K562 (cell line): ENCODE measurements at regions not wholly inside any gene's neighbourhood (a gene's known extent, or its start where the extent isn't known, plus 50 kb on each side); places are given as distances from the start of the nearest gene placed in this dataset.

Experiments
- ATAC-seq: fragments of 200-7000 bp; cut with Tn5 transposase; 3 replicates; pipeline ENCODE4 v1.9.1; 2020; ENCODE audit warnings: moderate library complexity
- BruUV-seq: library from RNA; stranded (reverse); fragments of 400-500 nt; replicated peaks from 2 replicates; lab custom pipeline; 2021; lab: Mats Ljungman, UMichigan
- CTCF ChIA-PET: fragments of 300-600 bp; formaldehyde crosslinking; extraction: SDS; loops from one replicate; lab custom pipeline; 2021; ENCODE audit warnings: low intra/inter-chr PET ratio; lab: Yijun Ruan, JAX
- POLR2A ChIA-PET: fragments of 300-600, 350-650 bp; sonication (Branson Sonifier 250); formaldehyde crosslinking; extraction: SDS; loops from one replicate; lab custom pipeline; 2021; ENCODE audit warnings: antibody characterized with exemption, inconsistent platforms; lab: Yijun Ruan, JAX
- DNase-seq, 4 experiments: peaks; one replicate each; pipeline versions ENCODE4 v3.0.0 to v3.0.0-alpha.2; 2011 to 2018; ENCODE audit warnings: low spot score in 3 of 4, mixed read lengths in 3 of 4; ENCODE audit errors: extremely low read depth in 1 of 4
- FAIRE-seq: peaks from 2 replicates; lab custom pipeline; 2011; peaks lifted over from hg19 to GRCh38; lab: Jason Lieb, UNC
- H2AFZ ChIP-seq: 2 replicates; pipeline ENCODE4 v1.6.0; 2011; ENCODE audit warnings: low read depth, low read length, control low read depth, inconsistent platforms
- H3K27ac ChIP-seq: fragments of 200-600 bp; 3 replicates; pipeline ENCODE4 v1.8.0; 2011; ENCODE audit warnings: low read depth, mild to moderate bottlenecking, control low read depth, inconsistent platforms, low read length, moderate library complexity, mixed read lengths; ENCODE audit errors: extremely low read depth
- H3K27me3 ChIP-seq, 2 experiments: fragments of 300-600 bp in 1 of 2; 2 replicates in 1 of 2; 3 replicates in 1 of 2; pipeline versions ENCODE4 v1.6.0 to v1.8.0; 2011; ENCODE audit warnings: inconsistent platforms in 2 of 2, low read length in 2 of 2, mild to moderate bottlenecking in 1 of 2, mixed read lengths in 1 of 2, moderate library complexity in 1 of 2; ENCODE audit not compliant: control insufficient read depth in 2 of 2, insufficient read depth in 2 of 2
- H3K36me3 ChIP-seq: fragments of 300-600 bp; 3 replicates; pipeline ENCODE4 v1.8.0; 2011; ENCODE audit warnings: mild to moderate bottlenecking, low read length, inconsistent platforms; ENCODE audit not compliant: control insufficient read depth, insufficient read depth
- H3K4me1 ChIP-seq, 2 experiments: fragments of 200-600 bp in 1 of 2; replicated peaks in 1 of 2; 2 replicates in 1 of 2; 3 replicates in 1 of 2; pipeline versions ENCODE4 v1.5.1 to v1.8.0; 2011; ENCODE audit warnings: inconsistent platforms in 2 of 2, low read length in 2 of 2, mild to moderate bottlenecking in 1 of 2, mixed read lengths in 1 of 2, moderate library complexity in 1 of 2; ENCODE audit not compliant: control insufficient read depth in 2 of 2, insufficient read depth in 2 of 2
- H3K4me2 ChIP-seq: 2 replicates; pipeline ENCODE4 v1.6.1; 2011; ENCODE audit warnings: low read length, control low read depth, inconsistent platforms, mixed read lengths; ENCODE audit not compliant: insufficient read depth
- H3K4me3 ChIP-seq: fragments of 200-600 bp; sonication (generic), shearing (Covaris generic); 2 replicates; pipeline ENCODE4 v1.5.1; 2016; ENCODE audit warnings: control low read depth, inconsistent platforms
- H3K79me2 ChIP-seq: fragments of 200-600 bp; 3 replicates; pipeline ENCODE4 v1.8.0; 2011; ENCODE audit warnings: low read length, inconsistent platforms; ENCODE audit not compliant: control insufficient read depth, insufficient read depth
- H3K9ac ChIP-seq, 2 experiments: 2 replicates each; pipeline versions ENCODE4 v1.6.0 to v1.6.1; 2011; ENCODE audit warnings: low read depth in 2 of 2, low read length in 2 of 2, control low read depth in 1 of 2, inconsistent platforms in 1 of 2, mild to moderate bottlenecking in 1 of 2, mixed read lengths in 1 of 2; ENCODE audit not compliant: insufficient read depth in 1 of 2
- H3K9me1 ChIP-seq: one replicate; pipeline ENCODE4 v1.6.0; 2011; ENCODE audit warnings: inconsistent platforms, mild to moderate bottlenecking, low read length, moderate library complexity; ENCODE audit not compliant: control insufficient read depth, insufficient read depth
- H3K9me3 ChIP-seq: replicated peaks from 2 replicates; pipeline ENCODE4 v1.5.1; 2011; ENCODE audit warnings: low read depth, low read length, inconsistent platforms; ENCODE audit not compliant: control insufficient read depth, insufficient read depth
- H4K20me1 ChIP-seq: replicated peaks from 2 replicates; pipeline ENCODE4 v1.6.1; 2011; ENCODE audit warnings: low read length, inconsistent platforms, mixed read lengths; ENCODE audit not compliant: control insufficient read depth, insufficient read depth
- BRF2 ChIP-seq: IDR thresholded peaks from 3 replicates; pipeline ENCODE4 v1.6.1; 2011; ENCODE audit warnings: borderline replicate concordance, mild to moderate bottlenecking; ENCODE audit not compliant: insufficient read length, insufficient read depth
- CTCF ChIP-seq, 3 experiments: IDR thresholded peaks in 2 of 3; conservative IDR thresholded peaks in 1 of 3; 2 replicates each; pipeline ENCODE4 v1.5.1; 2011 to 2012; ENCODE audit warnings: low read length in 3 of 3, mild to moderate bottlenecking in 3 of 3, control low read depth in 2 of 3, improper control_type of control experiment in 1 of 3, inconsistent platforms in 1 of 3, low read depth in 1 of 3, mixed read lengths in 1 of 3, moderate library complexity in 1 of 3; ENCODE audit not compliant: insufficient read depth in 2 of 3
- MXD1 ChIP-seq: fragments of 250-450 bp; sonication (Bioruptor Pico); IDR thresholded peaks from 2 replicates; pipeline ENCODE4 v1.8.0; 2021; ENCODE audit warnings: borderline replicate concordance, mild to moderate bottlenecking, moderate library complexity; ENCODE audit not compliant: poor library complexity, severe bottlenecking
- RAD21 ChIP-seq, 2 experiments: fragments of 250-450 bp in 1 of 2; fragments of 450-650 bp in 1 of 2; sonication (Bioruptor Pico) in 1 of 2; formaldehyde crosslinking in 1 of 2; IDR thresholded peaks in 1 of 2; conservative IDR thresholded peaks in 1 of 2; 2 replicates each; pipeline versions ENCODE4 v1.4.0 to v1.8.0; 2020 to 2022; ENCODE audit warnings: mild to moderate bottlenecking in 2 of 2, moderate library complexity in 1 of 2
- REST ChIP-seq, 2 experiments: fragments of 450-650 bp; formaldehyde crosslinking in 1 of 2; IDR thresholded peaks; 2 replicates each; pipeline versions ENCODE4 v1.4.0 to v1.6.1; 2014 to 2020; ENCODE audit warnings: mild to moderate bottlenecking in 2 of 2, borderline replicate concordance in 1 of 2, low read depth in 1 of 2
- RHOXF2B ChIP-seq: fragments of 250-450 bp; sonication (Bioruptor Pico); conservative IDR thresholded peaks from 2 replicates; pipeline ENCODE4 v1.5.1; 2021
- SMC3 ChIP-seq: conservative IDR thresholded peaks from 2 replicates; pipeline ENCODE4 v1.6.1; 2011; ENCODE audit warnings: low read depth, low read length, improper control_type of control experiment; ENCODE audit not compliant: insufficient read depth
- WGBS: fragments of 100-300 bp; shearing (Covaris generic); methylation state at CpG from one replicate; pipeline ENCODE4 v1.1.6; 2016; ENCODE audit warnings: low coverage, mixed read lengths; ENCODE audit not compliant: insufficient coverage; ENCODE audit errors: missing lambda C conversion rate; 5-methylcytosine and 5-hydroxymethylcytosine counted together
- in situ Hi-C: fragments of 300-500 bp; cut with MboI; formaldehyde crosslinking; loops from 4 replicates; pipeline ENCODE4 v1.15.0; 2018; ENCODE audit warnings: inconsistent platforms, mixed read lengths
- intact Hi-C: fragments of 100-400 bp; cut with micrococcal nuclease; formaldehyde crosslinking; loops from 2 replicates; pipeline ENCODE4 v1.14.2; 2022

- H3K9me1 ChIP-seq, result no peaks in the 10 kb centered on the region
- no peaks in the 10 kb centered on the region for H3K36me3 ChIP-seq
- CTCF ChIA-PET, result interaction anchor here (1.7 to 1.9 kb wide), 2 partner anchors 251 to 511 kb away, joined by 13 to 15 read pairs; no protein-coding TSS in a partner anchor
- BruUV-seq, result no TSS peak
- H3K79me2 ChIP-seq, result no peaks in the 10 kb centered on the region
- peaks cover 0 to 2% of the 10 kb centered on the region in 2 experiments; a peak in 2 of 5 replicates for H3K27me3 ChIP-seq
- no peaks in the 10 kb centered on the region for H4K20me1 ChIP-seq
- H2AFZ ChIP-seq, result no peak overlapping the region
- H3K4me2 ChIP-seq, result no peak overlapping the region
- POLR2A ChIA-PET, result no interaction called here
- H3K9me3 ChIP-seq, result no peaks in the 10 kb centered on the region
- intact Hi-C loops (loop anchor here (2.0 kb wide), 1 partner anchor 744 kb away; no protein-coding TSS in a partner anchor), in situ Hi-C loops (loop anchor here (5.0 to 25.0 kb wide), 4 partner anchors 251 to 756 kb away; no protein-coding TSS in a partner anchor)
- no peak overlapping the region for H3K4me3 ChIP-seq
- WGBS, result 0% methylated on average over 3 of the region's 3 CpGs
- H3K9ac ChIP-seq, result no peak overlapping the region
- peak in 1 of 4 experiments; percentile 44 for DNase-seq
- H3K4me1 ChIP-seq, result no peaks in the 10 kb centered on the region
- no peak overlapping the region for H3K27ac ChIP-seq
- no peak for ATAC-seq
- FAIRE-seq, result no peak
- TF ChIP-seq REST (IDR thresholded peaks at IDR 0.05; ENCODE audit: borderline replicate concordance) (peak; percentile 53; the same call in 1 of the 2 replicates), REST (CRISPR knock-in tag; IDR thresholded peaks at IDR 0.05; ENCODE audit: low read depth) (no peak), RHOXF2B (no peak), SMC3 (0 out of 2 replicates have a peak, but pooled peaks have one; percentile 31), CTCF (IDR thresholded peaks at IDR 0.05 in 2 of 3, conservative IDR thresholded peaks at IDR 0.05 in 1 of 3; ENCODE audit: insufficient read depth in 2 of 3, low read depth in 1 of 3, low read length in 3 of 3) (peak in 2 of 3 experiments; percentile 22 to 60; a peak in 3 of 6 replicates), RAD21 (CRISPR knock-in tag; conservative IDR thresholded peaks at IDR 0.05 in 1 of 2, IDR thresholded peaks at IDR 0.05 in 1 of 2) (peak; percentile 73 to 75), BRF2 (no peak), MXD1 (CRISPR knock-in tag) (no peak)
Observed at GRCh38 chr7:21256310-21256877, 171.5 kb upstream of the SP4 start.
